Fibroblast of skin of left biceps (primary cell): ENCODE measurements at regions not wholly inside any gene's neighbourhood (a gene's known extent, or its start where the extent isn't known, plus 50 kb on each side); places are given as distances from the start of the nearest gene placed in this dataset.
A peak's percentile ranks its signal among the peaks of the same experiment; 100 is the strongest.

Source experiments
- DNase-seq, 2 experiments: peaks; one replicate each; pipeline ENCODE4 v3.0.0-alpha.2; 2013; ENCODE audit warnings: low read depth in 2 of 2

GRCh38 chr9:90095682-90096081, 490.9 kb downstream of the GADD45G start:
- no peak for DNase-seq

- DNase-seq = no peak
These were observed 492.4 kb downstream of the GADD45G start for GRCh38 chr9:90097237-90097636.

DNA sequence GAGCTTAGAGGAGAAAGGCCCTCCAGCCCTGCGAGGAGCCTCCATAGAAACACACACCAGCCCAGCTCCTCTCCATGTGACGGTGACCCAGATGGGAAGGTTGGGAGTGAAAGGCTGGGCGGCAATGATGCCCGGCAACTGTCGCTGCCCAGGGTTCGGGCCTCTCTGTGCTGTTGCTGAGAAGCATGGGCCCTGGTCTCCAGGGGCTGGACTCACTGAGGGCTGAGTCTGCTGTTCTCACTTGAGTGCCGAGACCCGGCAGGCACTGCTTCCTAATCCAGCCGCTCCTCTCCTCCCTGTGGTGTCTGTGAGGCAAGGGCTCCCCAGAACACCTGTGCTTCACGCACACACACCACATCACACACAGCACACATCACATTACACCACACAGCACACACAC, 493.6 kb downstream of the GADD45G start:
- DNase-seq = no peak

DNA sequence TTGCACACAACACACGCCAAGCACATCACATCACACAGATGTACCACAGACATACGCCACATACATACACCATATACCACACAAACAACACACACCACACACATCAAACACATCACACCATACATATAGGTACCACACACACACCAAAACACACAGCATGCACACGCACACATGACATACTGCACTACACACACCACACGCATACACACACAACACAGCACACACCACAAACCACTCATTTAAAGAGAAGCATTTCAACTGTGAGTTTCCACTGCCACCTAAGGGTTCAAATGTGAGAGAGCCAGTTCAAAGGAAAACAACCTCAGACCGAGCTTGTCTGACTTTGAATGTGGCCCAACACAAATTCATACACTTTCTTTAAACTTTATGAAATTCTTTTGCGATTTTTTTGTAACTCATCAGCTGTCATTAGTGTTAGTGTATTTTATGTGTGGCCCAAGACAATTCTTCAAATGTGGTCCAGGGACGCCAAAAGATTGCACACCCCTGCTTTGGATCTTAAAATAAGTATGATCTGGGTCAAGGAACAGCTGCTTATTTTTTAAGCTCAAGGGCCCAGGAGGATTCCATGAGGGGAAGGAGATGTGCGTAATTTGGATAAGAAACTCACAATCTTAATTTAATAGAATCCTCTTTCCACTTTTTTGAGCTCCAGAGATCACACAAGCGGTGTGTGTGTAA, 494.6 kb downstream of the GADD45G start:
- DNase-seq = no peak

GRCh38 chr9:90100014-90100413, 495.2 kb downstream of the GADD45G start:
- no peak for DNase-seq

DNA sequence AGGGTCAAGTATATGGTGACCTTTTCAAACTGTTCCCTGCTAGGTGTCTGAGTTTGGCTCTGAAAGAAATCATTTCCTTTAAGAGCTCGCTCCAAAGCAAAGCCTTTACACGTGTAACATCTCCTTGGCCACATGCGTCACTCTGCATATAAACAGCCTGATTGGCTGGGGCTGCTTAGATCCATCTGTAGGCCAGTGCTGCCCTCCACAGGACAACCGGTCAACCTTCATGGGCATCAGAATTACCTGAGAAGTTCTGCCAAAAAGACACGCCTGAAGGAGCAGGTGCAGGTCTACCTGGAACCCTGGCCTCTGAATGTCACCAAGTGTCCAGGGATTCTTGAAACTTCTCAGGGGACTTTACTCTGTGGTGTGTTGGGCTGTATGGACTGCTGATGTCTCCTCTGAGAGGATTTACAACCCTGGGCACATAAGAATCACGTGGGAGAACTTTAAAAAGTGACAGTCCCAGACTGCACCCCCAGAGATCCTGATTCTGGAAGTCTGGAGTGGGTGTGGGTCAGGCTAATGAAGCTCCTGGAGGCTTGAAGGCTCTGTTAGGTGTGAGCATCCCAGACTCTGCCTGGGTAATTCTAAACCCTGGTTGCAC, 497.6 kb downstream of the GADD45G start:
- DNase-seq = peak; percentile 55 to 60

DNA sequence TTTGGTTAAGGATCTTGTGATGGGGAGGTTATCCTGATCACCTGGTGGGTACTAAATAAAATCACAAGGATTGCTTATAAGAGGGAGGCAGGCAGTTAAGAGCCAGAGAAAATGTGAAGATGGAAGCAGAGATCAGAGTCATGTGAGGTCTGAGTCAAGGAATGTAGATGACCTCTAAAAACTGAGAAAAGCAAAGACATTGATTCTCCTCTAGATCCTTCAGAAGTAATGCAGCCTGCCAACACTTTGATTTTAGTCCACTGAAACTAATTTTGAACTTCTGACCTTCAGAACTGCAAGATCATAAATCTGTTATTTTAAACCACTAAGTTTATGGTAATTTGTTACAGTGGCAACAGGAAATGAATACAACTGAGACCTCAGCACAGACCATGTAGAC, 499.0 kb downstream of the GADD45G start:
- DNase-seq = no peak

GRCh38 chr9:90105773-90106172, 501.0 kb downstream of the GADD45G start:
- DNase-seq = no peak

DNA sequence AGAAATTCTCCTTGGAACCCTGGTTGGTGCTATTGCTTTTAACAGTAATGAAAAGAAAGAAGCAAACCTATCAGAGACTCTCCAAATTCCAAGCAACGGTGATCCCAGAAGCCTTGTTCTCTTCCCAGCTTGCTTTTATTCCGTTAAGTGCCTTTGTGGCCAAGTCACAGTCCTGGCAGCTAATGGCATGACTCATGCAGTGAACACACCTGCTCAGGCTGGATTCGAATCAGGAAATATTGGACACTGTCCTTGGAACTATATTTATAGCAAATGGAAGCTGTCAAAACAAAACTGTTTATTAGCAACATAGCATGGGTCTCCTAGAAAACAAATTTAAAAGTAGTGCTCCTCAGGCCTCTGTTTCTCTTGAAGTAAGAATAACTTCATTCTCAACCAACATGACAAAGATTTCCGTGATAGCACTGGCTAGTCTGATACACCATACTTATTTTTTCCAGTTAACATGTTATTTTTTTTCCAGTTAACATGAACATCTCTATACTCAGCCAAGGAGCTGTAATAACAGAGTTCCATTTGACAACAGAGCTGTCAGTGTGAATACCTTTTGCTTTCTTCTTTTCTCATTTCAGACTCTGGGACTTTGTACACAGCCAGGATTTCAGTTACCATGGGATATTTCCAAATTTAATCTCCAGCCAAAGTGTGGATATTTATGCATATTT, 502.4 kb downstream of the GADD45G start:
- DNase-seq = no peak

DNA sequence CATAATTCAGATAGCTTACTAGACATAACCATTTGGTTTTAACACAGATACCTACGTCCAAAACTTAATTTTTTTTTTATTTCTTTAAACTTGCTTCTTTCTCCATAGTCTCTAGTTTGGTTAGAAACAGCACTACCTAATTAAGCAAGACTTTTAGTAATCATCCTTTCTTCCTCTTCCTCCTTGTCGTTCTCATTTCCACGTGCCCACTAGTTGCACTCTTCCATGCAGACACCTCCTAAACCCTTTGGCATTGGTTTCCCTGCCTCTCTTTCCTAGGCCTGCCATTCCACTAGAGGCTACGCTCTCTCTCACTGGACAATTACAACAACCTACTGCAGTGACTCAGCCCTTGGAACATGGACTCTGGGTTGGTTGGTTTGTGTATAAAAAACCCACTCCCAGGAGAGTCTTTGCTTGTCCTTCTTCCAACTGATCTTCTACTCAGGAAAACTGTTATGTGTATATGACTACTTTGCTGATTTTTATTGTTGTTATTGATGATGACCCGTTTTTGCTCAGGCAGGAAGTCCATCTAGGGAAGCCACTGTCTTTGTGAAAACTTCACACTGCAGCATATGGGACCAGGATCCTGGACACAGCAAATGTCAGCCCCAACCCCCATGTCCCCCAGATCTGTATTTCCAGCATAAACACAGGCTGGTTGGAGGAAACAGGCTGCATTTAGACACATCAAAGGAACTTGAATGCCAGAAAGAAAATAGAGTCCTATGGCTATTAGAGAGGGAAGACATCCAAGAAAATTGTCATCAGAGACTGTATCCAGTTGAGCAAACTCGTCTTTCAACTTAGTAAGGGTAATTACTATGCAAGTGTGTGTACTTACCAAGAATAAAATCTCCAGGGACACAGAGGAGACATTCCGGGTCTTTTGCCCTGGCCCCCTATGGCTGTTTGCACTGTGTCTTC, 503.2 kb downstream of the GADD45G start:
- DNase-seq = no peak

GRCh38 chr9:90112788-90113187, 508.0 kb downstream of the GADD45G start:
- peak; percentile 96 to 97 for DNase-seq

DNA sequence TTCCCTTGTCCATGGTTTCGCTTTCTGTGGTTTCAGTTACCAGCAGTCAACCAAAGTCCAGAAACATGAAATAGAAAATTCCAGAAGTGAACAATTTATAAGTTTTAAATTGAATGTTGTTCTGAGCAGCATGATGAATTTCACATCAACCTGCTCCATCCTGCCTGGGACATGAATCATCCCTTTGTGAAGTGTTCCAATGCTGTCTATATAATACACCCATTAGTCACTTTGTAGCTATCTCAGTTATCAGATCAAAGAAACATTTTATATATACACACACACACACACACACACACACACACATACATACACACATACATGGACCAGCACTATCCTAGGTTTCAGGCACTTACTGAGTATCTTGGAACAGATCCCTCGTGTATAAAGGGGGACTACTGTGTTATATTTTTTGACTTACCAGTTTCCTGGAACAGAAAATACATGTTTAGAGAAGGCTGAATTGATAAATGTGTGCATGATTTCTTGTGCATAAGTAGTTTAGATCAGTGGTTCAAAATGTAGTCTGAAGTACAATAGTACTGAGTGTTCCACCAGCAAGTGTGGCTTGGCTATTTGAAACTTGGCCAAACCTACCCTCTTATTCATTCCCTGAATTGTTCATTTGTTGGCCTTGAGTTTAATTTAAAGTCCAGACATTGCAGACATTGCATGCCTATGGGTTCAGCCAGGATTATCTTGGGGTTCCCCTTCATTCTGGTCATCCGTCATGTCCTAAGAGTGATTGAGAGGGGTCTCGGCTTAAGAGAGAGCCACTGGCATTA, 510.0 kb downstream of the GADD45G start:
- no peak for DNase-seq

- peak; percentile 67 to 71 for DNase-seq
These were observed 517.0 kb downstream of the GADD45G start for GRCh38 chr9:90121762-90122161.

DNA sequence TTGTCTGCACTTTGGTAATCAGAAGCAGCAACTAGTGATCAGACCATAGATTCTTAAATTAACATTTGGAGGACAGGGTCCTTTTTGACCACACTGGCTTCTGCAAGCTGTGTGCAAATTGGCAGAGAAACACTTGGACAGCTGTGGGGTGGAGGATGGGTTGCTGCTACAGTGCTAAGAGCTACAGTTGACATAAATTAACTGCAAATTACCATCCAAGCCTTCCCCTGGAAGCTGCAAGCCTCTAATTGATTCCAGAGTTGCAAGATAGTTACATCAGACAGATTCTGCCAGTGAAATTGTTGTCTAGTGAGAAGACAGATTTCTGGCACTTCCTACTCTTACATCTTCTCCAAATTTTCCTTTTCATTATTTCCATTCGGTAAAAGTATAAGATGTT, 517.7 kb downstream of the DIRAS2 start:
- peak; percentile 94 to 95 for DNase-seq

- DNase-seq = no peak
These were observed 514.7 kb downstream of the DIRAS2 start for GRCh38 chr9:90127923-90128322.

- no peak for DNase-seq
These were observed 513.9 kb downstream of the DIRAS2 start for GRCh38 chr9:90128587-90129190.

DNA sequence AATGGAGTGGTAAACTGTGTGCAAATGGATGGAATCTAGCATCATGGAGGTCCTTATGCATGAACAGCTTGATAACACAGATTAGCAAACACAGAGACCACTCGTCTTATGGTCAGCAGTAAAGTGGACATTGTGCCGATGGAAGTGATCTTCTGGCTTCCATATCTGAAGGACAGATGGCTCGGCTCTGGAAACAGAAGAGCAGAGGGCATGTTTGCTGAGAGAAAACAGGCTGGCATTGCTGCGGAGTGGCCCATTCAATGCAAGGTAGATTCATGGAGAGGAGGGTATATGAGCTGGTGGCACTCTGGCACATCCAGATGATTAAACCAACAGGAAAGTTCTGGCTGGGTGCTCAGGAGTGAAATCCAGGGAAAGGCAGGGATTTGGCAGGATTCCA, 513.2 kb downstream of the DIRAS2 start:
- DNase-seq = no peak

DNA sequence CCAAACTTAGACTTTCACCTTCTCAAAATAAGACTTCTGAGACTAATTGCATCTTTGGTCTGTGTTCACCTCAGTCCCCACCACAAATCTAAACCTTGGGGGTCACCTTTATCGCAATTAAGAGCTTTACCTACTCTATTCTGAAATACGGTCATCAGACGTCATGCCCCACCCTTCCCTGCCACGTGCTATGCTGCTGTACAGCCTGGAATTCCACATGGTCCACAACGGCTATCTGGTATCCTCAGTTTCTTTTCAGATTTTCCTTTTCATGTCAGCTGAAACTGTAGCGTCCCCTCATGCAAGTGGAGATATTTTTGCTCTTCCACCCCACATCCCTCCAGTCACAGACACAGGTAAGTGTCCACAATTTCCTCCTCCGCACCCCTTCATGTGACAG, 511.1 kb downstream of the DIRAS2 start:
- DNase-seq = no peak

DNA sequence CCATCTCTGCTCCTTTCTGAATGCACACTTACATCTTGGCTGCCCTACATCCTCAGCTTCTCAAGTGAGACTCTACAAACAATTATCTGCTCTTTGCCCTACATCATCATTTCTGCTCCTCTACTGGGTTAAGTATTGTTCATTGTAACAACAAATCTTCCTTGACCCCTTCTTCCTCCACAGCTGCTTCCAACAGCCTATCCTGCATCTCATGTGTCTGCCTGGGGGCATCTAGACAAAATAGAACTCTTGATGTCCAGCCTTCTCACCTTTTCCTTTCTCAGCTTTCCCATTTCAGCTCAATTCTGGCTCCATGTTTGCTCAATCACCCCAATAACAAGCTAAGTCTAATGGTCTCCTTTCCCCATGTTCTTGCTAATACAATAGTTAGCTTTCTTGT, 509.8 kb downstream of the DIRAS2 start:
- no peak for DNase-seq

- DNase-seq = no peak
These were observed 504.8 kb downstream of the DIRAS2 start for GRCh38 chr9:90137801-90138200.
